Activated naive CD8-positive, alpha-beta T cell treated with anti-CD3 and anti-CD28 coated beads for 36 hours (primary cell): ENCODE measurements at regions not wholly inside any gene's neighbourhood (a gene's known extent, or its start where the extent isn't known, plus 50 kb on each side); places are given as distances from the start of the nearest gene placed in this dataset.
A peak's percentile ranks its signal among the peaks of the same experiment; 100 is the strongest.
"Not testable (repeated sequence)": the region's sequence is repeated elsewhere in the genome, so short reads cannot be mapped to it uniquely, and the experiment has no call there.

Experiments used
- DNase-seq: peaks from one replicate; pipeline ENCODE4 v3.0.0; 2021
- H3K27ac Mint-ChIP-seq: one replicate; pipeline ENCODE4 v1.8.0; 2022; ENCODE audit warnings: mild to moderate bottlenecking, moderate library complexity, mixed read lengths
- H3K27me3 Mint-ChIP-seq: one replicate; pipeline ENCODE4 v1.8.0; 2022; ENCODE audit warnings: mild to moderate bottlenecking, mixed read lengths
- H3K36me3 Mint-ChIP-seq: one replicate; pipeline ENCODE4 v1.8.0; 2021; ENCODE audit warnings: mild to moderate bottlenecking, mixed read lengths
- H3K4me1 Mint-ChIP-seq: one replicate; pipeline ENCODE4 v1.8.0; 2021; ENCODE audit warnings: mixed read lengths
- H3K4me3 Mint-ChIP-seq: one replicate; pipeline ENCODE4 v1.8.0; 2022; ENCODE audit warnings: mild to moderate bottlenecking, moderate library complexity, mixed read lengths
- H3K9me3 Mint-ChIP-seq: one replicate; pipeline ENCODE4 v1.8.0; 2022; ENCODE audit warnings: mixed read lengths

GRCh38 chr5:177941386-177941785, 54.7 kb downstream of the PROP1 start:
- DNase-seq, H3K9me3 Mint-ChIP-seq, H3K27ac Mint-ChIP-seq, H3K27me3 Mint-ChIP-seq, H3K36me3 Mint-ChIP-seq, H3K4me3 Mint-ChIP-seq: not testable (repeated sequence)
- H3K4me1 Mint-ChIP-seq, result peaks cover 12% of the 10 kb centered on the region

- H3K4me3 Mint-ChIP-seq, result peak overlapping the region; percentile 80
- DNase-seq, result peak; percentile 31
- not testable (repeated sequence) for H3K4me1 Mint-ChIP-seq, H3K36me3 Mint-ChIP-seq, H3K27ac Mint-ChIP-seq, H3K9me3 Mint-ChIP-seq, H3K27me3 Mint-ChIP-seq
Measured at GRCh38 chr5:177939246-177940171, 56.5 kb downstream of the PROP1 start.

GRCh38 chr5:177938767-177939166, 57.3 kb downstream of the PROP1 start:
- not testable (repeated sequence) for H3K4me1 Mint-ChIP-seq, H3K36me3 Mint-ChIP-seq, H3K27me3 Mint-ChIP-seq, H3K27ac Mint-ChIP-seq, DNase-seq, H3K9me3 Mint-ChIP-seq
- H3K4me3 Mint-ChIP-seq, result peak overlapping the region; percentile 80

GRCh38 chr5:177934233-177934632, 61.8 kb downstream of the PROP1 start:
- not testable (repeated sequence) for H3K27me3 Mint-ChIP-seq, H3K4me3 Mint-ChIP-seq, H3K4me1 Mint-ChIP-seq, H3K36me3 Mint-ChIP-seq, H3K27ac Mint-ChIP-seq, DNase-seq, H3K9me3 Mint-ChIP-seq

- H3K4me1 Mint-ChIP-seq, H3K9me3 Mint-ChIP-seq, H3K36me3 Mint-ChIP-seq, H3K27me3 Mint-ChIP-seq, H3K4me3 Mint-ChIP-seq, H3K27ac Mint-ChIP-seq, DNase-seq: not testable (repeated sequence)
Measured at GRCh38 chr5:177930269-177931022, 65.6 kb downstream of the PROP1 start.

- not testable (repeated sequence) for H3K9me3 Mint-ChIP-seq, DNase-seq, H3K4me1 Mint-ChIP-seq, H3K27ac Mint-ChIP-seq, H3K4me3 Mint-ChIP-seq, H3K27me3 Mint-ChIP-seq, H3K36me3 Mint-ChIP-seq
Measured at GRCh38 chr5:177929618-177930017, 66.4 kb downstream of the PROP1 start.

- H3K4me3 Mint-ChIP-seq, H3K4me1 Mint-ChIP-seq, H3K9me3 Mint-ChIP-seq, H3K36me3 Mint-ChIP-seq, DNase-seq, H3K27ac Mint-ChIP-seq, H3K27me3 Mint-ChIP-seq: not testable (repeated sequence)
Measured at GRCh38 chr5:177927500-177927899, 68.5 kb downstream of the PROP1 start.

GRCh38 chr5:177924577-177924976, 71.5 kb downstream of the PROP1 start:
- not testable (repeated sequence) for H3K27me3 Mint-ChIP-seq, H3K9me3 Mint-ChIP-seq, H3K36me3 Mint-ChIP-seq, H3K4me1 Mint-ChIP-seq, H3K4me3 Mint-ChIP-seq, H3K27ac Mint-ChIP-seq, DNase-seq

- not testable (repeated sequence) for H3K4me3 Mint-ChIP-seq, H3K27ac Mint-ChIP-seq, H3K36me3 Mint-ChIP-seq, H3K4me1 Mint-ChIP-seq, H3K27me3 Mint-ChIP-seq, DNase-seq, H3K9me3 Mint-ChIP-seq
Measured at GRCh38 chr5:177923837-177924236, 72.2 kb downstream of the PROP1 start.

GRCh38 chr5:177923189-177923588, 72.9 kb downstream of the PROP1 start:
- not testable (repeated sequence) for H3K9me3 Mint-ChIP-seq, H3K36me3 Mint-ChIP-seq, H3K4me3 Mint-ChIP-seq, H3K4me1 Mint-ChIP-seq, DNase-seq, H3K27me3 Mint-ChIP-seq, H3K27ac Mint-ChIP-seq

- H3K36me3 Mint-ChIP-seq, H3K27ac Mint-ChIP-seq, DNase-seq, H3K9me3 Mint-ChIP-seq, H3K27me3 Mint-ChIP-seq, H3K4me1 Mint-ChIP-seq, H3K4me3 Mint-ChIP-seq: not testable (repeated sequence)
Measured at GRCh38 chr5:177909261-177909660, 86.8 kb downstream of the PROP1 start.

- not testable (repeated sequence) for H3K9me3 Mint-ChIP-seq, H3K27ac Mint-ChIP-seq, DNase-seq
Measured at GRCh38 chr5:177902806-177903205, 93.2 kb downstream of the PROP1 start.

GRCh38 chr5:177900066-177900465, 96.0 kb downstream of the PROP1 start:
- not testable (repeated sequence) for H3K27me3 Mint-ChIP-seq, DNase-seq, H3K36me3 Mint-ChIP-seq, H3K27ac Mint-ChIP-seq, H3K9me3 Mint-ChIP-seq, H3K4me1 Mint-ChIP-seq, H3K4me3 Mint-ChIP-seq

More at GRCh38 chr5:177902806-177903205, 93.2 kb downstream of the PROP1 start:
- not testable (repeated sequence) for H3K4me1 Mint-ChIP-seq, H3K36me3 Mint-ChIP-seq, H3K27me3 Mint-ChIP-seq, H3K4me3 Mint-ChIP-seq

GRCh38 chr5:177894681-177895453, 101.2 kb downstream of the PROP1 start:
- H3K36me3 Mint-ChIP-seq, DNase-seq, H3K27ac Mint-ChIP-seq, H3K9me3 Mint-ChIP-seq, H3K27me3 Mint-ChIP-seq, H3K4me1 Mint-ChIP-seq, H3K4me3 Mint-ChIP-seq: not testable (repeated sequence)

- H3K4me1 Mint-ChIP-seq, H3K9me3 Mint-ChIP-seq: not testable (repeated sequence)
Measured at GRCh38 chr5:177892357-177892665, 103.7 kb downstream of the PROP1 start.

More at GRCh38 chr5:177892357-177892665, 103.7 kb downstream of the PROP1 start:
- H3K27me3 Mint-ChIP-seq, H3K27ac Mint-ChIP-seq, H3K4me3 Mint-ChIP-seq, H3K36me3 Mint-ChIP-seq, DNase-seq: not testable (repeated sequence)
